ENCODE measurements at regions not wholly inside any gene's neighbourhood (a gene's known extent, or its start where the extent isn't known, plus 50 kb on each side); places are given as distances from the start of the nearest gene placed in this dataset.

GRCh38 chr4:147309434-147309833, 171.5 kb upstream of the EDNRA start:
- no peak for TF ChIP-seq POLR2A (IDR thresholded peaks at IDR 0.05)
- no peak for TF ChIP-seq CTCF (IDR thresholded peaks at IDR 0.05 in 8 of 11, conservative IDR thresholded peaks at IDR 0.05 in 3 of 11)
- no peak for TF ChIP-seq POLR2AphosphoS5 (IDR thresholded peaks at IDR 0.05)
- DNase-seq: no peak
- Histone ChIP-seq H3K36me3 (no peaks in the 10 kb centered on the region), H3K4me3 (no peak overlapping the region), H3K9me3 (peaks cover 0 to 3% (median 0%) of the 10 kb centered on the region in 8 donors), H3K27ac (no peak overlapping the region), H3K4me1 (no peaks in the 10 kb centered on the region), H3K27me3 (replicated peaks in 1 of 7) (no peaks in the 10 kb centered on the region)
- 50 to 55% (median 53%) methylated on average over 4 of the region's 4 CpGs for WGBS, 5 donors
- intact Hi-C loops (cut with DNase I; ENCODE audit: low total_unique reads): no loop called here

DNA sequence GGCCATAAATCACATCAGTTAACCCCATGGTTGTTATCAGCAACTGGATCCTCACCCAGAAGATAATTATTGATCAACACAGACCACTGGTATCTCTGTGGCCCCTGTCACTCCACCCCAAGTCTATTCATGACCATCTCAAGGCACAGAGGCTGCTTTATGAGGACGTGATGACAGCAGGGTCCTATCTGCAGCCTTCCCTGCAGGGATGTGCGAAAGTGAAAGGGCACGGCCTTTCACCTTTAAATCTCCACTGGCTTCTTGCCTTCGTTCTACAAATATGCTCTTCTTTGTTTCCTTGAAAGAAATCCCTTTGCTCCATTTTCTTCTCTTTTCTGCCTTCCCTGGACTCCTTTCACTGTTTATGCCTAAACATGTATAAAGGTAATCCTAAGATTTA, 170.6 kb upstream of the EDNRA start:
- 65 to 80% (median 72%) methylated on average over 4 of the region's 4 CpGs for WGBS, 5 donors

GRCh38 chr4:147311956-147312355, 168.9 kb upstream of the EDNRA start:
- WGBS, 5 donors: 81 to 96% (median 90%) methylated on average over 2 of the region's 2 CpGs
- intact Hi-C loops (cut with DNase I; ENCODE audit: low total_unique reads): no loop called here

More for the DNA sequence above, 170.6 kb upstream of the EDNRA start:
- intact Hi-C loops (cut with DNase I; ENCODE audit: low total_unique reads): no loop called here
- Histone ChIP-seq H3K4me1 (no peaks in the 10 kb centered on the region), H3K27ac (no peak overlapping the region), H3K9me3 (peaks cover 0 to 3% (median 0%) of the 10 kb centered on the region in 8 donors), H3K27me3 (replicated peaks in 1 of 7) (no peaks in the 10 kb centered on the region), H3K4me3 (no peak overlapping the region), H3K36me3 (no peaks in the 10 kb centered on the region)
- DNase-seq: no peak
- TF ChIP-seq POLR2AphosphoS5 (IDR thresholded peaks at IDR 0.05) (no peak), CTCF (IDR thresholded peaks at IDR 0.05 in 8 of 11, conservative IDR thresholded peaks at IDR 0.05 in 3 of 11) (no peak), POLR2A (IDR thresholded peaks at IDR 0.05) (no peak)

More at GRCh38 chr4:147311956-147312355, 168.9 kb upstream of the EDNRA start:
- Histone ChIP-seq H3K4me3 (no peak overlapping the region), H3K27ac (peak overlapping the region in 2 of 8 donors; percentile 40 to 57), H3K36me3 (no peaks in the 10 kb centered on the region), H3K4me1 (no peaks in the 10 kb centered on the region), H3K9me3 (peaks cover 0 to 3% (median 0%) of the 10 kb centered on the region in 8 donors), H3K27me3 (replicated peaks in 1 of 7) (no peaks in the 10 kb centered on the region)
- DNase-seq: no peak
- TF ChIP-seq POLR2A (IDR thresholded peaks at IDR 0.05) (no peak), POLR2AphosphoS5 (IDR thresholded peaks at IDR 0.05) (no peak), CTCF (IDR thresholded peaks at IDR 0.05 in 8 of 11, conservative IDR thresholded peaks at IDR 0.05 in 3 of 11) (no peak)
